H1 (cell line): ENCODE measurements at regions not wholly inside any gene's neighbourhood (a gene's known extent, or its start where the extent isn't known, plus 50 kb on each side); places are given as distances from the start of the nearest gene placed in this dataset.

Experiments
- CHD1 ChIP-seq: IDR thresholded peaks from 2 replicates; pipeline ENCODE4 v1.6.1; 2012; ENCODE audit warnings: low read depth, low read length, improper control_type of control experiment
- EP300 ChIP-seq, 2 experiments: IDR thresholded peaks; 1 replicate in 1 of 2; 2 replicates in 1 of 2; pipeline ENCODE4 v1.6.1; 2011 to 2012; ENCODE audit warnings: low read depth in 2 of 2, low read length in 2 of 2, mild to moderate bottlenecking in 2 of 2, borderline replicate concordance in 1 of 2, inconsistent platforms in 1 of 2, moderate library complexity in 1 of 2
- GTF2F1 ChIP-seq: IDR thresholded peaks from 2 replicates; pipeline ENCODE4 v1.6.1; 2012; ENCODE audit warnings: low read depth, low read length, improper control_type of control experiment, borderline replicate concordance
- JUND ChIP-seq: IDR thresholded peaks from 2 replicates; pipeline ENCODE4 v1.6.1; 2011; ENCODE audit warnings: mild to moderate bottlenecking, improper control_type of control experiment, low read length
- POLR2A ChIP-seq, 2 experiments: IDR thresholded peaks; 1 replicate in 1 of 2; 2 replicates in 1 of 2; pipeline ENCODE4 v1.6.1; 2011; ENCODE audit warnings: low read depth in 2 of 2, low read length in 2 of 2, mild to moderate bottlenecking in 2 of 2; ENCODE audit errors: control extremely low read depth in 1 of 2
- TF ChIP-seq, protein P1 (sequence below): IDR thresholded peaks from 2 replicates; pipeline ENCODE4 v1.6.1; 2012; ENCODE audit warnings: inconsistent platforms
- TF ChIP-seq, protein P2 (sequence below), 3 experiments: IDR thresholded peaks; 1 replicate in 2 of 3; 2 replicates in 1 of 3; pipeline versions ENCODE4 v1.5.1 to v1.6.1; 2011; ENCODE audit warnings: low read length in 3 of 3, mild to moderate bottlenecking in 3 of 3, inconsistent platforms in 2 of 3, low read depth in 1 of 3, moderate library complexity in 1 of 3; ENCODE audit not compliant: insufficient read depth in 1 of 3; ENCODE audit errors: control extremely low read depth in 1 of 3

DNA sequence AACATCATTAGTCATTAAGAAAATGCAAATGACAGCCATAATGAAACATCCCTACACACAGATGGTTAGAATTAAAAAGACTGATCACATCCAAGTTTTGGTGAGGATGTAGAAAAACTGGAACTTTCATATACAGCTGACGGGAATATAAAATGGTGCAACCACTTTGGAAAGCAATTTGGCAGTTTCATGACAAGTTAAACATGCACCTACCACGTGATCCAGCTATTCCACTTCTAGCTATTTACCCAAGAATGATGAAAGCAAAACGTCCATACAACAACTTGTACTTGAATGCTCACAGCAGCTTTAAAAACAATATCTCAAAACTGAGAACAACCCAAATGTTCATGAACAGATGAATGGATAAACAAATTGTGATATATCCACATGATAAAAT lies 77.9 kb upstream of the AVPR1A start:
- no peak for TF ChIP-seq EP300 (IDR thresholded peaks at IDR 0.05; ENCODE audit: borderline replicate concordance in 1 of 2, low read depth in 2 of 2, low read length in 2 of 2)
- no peak for TF ChIP-seq CHD1
- no peak for TF ChIP-seq GTF2F1
- no peak for TF ChIP-seq JUND
- no peak for TF ChIP-seq POLR2A (IDR thresholded peaks at IDR 0.05; ENCODE audit: control extremely low read depth in 1 of 2, low read depth in 2 of 2, low read length in 2 of 2)
- TF ChIP-seq, protein P1, sequence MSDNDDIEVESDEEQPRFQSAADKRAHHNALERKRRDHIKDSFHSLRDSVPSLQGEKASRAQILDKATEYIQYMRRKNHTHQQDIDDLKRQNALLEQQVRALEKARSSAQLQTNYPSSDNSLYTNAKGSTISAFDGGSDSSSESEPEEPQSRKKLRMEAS, result no peak
- TF ChIP-seq, protein P2, sequence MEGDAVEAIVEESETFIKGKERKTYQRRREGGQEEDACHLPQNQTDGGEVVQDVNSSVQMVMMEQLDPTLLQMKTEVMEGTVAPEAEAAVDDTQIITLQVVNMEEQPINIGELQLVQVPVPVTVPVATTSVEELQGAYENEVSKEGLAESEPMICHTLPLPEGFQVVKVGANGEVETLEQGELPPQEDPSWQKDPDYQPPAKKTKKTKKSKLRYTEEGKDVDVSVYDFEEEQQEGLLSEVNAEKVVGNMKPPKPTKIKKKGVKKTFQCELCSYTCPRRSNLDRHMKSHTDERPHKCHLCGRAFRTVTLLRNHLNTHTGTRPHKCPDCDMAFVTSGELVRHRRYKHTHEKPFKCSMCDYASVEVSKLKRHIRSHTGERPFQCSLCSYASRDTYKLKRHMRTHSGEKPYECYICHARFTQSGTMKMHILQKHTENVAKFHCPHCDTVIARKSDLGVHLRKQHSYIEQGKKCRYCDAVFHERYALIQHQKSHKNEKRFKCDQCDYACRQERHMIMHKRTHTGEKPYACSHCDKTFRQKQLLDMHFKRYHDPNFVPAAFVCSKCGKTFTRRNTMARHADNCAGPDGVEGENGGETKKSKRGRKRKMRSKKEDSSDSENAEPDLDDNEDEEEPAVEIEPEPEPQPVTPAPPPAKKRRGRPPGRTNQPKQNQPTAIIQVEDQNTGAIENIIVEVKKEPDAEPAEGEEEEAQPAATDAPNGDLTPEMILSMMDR (IDR thresholded peaks at IDR 0.05; ENCODE audit: control extremely low read depth in 1 of 3, insufficient read depth in 1 of 3, low read depth in 1 of 3, low read length in 3 of 3), result no peak
